Kasumi-1 (cell line): ENCODE measurements at regions not wholly inside any gene's neighbourhood (a gene's known extent, or its start where the extent isn't known, plus 50 kb on each side); places are given as distances from the start of the nearest gene placed in this dataset.

Experiments used
- DNase-seq, 2 experiments: peaks; one replicate each; lab custom pipeline; 2025; lab: John Stamatoyannopoulos, UW

DNA sequence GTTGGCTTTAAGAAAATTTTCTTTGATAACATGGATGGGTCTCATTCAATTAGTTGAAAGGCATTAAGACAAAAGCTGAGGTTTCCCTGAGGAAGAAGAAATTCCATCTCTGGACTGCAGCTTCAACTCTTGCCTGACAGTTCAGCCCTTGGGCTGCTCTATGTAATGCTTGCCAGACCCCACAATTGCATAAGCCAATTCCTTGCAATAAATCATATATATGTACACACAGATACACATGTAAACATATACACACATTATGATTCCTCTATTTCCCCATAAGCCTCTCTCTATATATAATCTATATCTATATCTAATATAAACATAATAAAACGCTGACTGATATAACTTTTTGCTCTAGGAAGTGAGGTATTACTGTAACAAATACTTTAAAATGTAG, 301.5 kb upstream of the PRMT6 start:
- no peak for DNase-seq

DNA sequence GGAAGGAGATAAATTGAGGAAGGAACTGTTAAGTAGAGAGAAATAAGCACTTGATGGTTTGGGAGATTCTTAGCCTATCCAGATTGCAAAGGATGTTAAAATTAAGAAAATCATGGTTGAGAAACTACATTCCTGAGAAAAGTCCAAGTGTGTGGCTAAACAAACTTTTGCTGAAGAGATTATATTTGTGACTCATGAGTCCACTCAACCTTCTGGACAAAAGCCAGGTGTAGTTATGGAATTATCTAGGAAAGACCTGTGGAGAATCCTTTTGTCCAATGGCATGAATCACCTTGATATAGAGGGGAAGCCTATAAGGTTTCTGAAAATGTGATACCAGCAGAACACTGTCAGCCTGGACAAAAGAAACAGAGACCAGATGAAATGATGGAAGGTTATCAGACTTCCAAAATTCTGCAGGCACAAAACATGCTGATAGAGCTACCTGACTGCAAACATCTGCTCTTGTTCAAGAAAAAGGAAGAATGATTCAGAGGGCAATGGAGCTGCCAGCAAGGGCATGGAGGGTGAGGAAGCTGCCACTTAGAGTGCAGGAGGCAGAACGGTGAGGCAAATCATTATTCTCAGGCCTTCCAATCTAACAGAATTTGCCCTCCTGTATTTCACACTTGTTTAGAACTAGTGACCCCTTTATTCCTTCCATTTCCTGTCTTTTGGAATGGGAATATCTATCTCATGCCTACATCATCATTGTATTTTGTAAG, 300.6 kb upstream of the PRMT6 start:
- no peak for DNase-seq

- no peak for DNase-seq
Measured at GRCh38 chr1:106756752-106757151, 299.7 kb upstream of the PRMT6 start.

- no peak for DNase-seq
Measured at GRCh38 chr1:106768077-106768476, 288.4 kb upstream of the PRMT6 start.

GRCh38 chr1:106768501-106768900, 288.0 kb upstream of the PRMT6 start:
- no peak for DNase-seq

DNA sequence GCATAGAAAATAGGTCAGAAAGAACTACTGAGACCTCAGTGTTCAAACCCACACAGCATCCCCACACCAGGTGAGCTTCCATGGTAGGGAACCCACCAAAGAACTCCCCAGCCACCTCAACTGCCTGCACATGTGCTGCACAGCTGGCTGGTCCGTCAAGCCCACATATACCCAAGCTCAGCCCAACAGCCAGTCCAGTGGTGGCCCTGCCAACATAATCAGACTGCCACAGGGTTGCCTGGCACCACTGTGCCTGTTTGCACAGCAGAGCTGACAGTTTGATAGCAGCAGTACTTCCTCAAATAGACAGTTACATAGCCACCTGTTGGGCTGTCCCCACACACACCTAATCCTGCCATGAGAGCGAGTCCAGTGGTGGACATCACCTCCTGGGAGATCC, 283.3 kb upstream of the PRMT6 start:
- DNase-seq, result no peak

DNA sequence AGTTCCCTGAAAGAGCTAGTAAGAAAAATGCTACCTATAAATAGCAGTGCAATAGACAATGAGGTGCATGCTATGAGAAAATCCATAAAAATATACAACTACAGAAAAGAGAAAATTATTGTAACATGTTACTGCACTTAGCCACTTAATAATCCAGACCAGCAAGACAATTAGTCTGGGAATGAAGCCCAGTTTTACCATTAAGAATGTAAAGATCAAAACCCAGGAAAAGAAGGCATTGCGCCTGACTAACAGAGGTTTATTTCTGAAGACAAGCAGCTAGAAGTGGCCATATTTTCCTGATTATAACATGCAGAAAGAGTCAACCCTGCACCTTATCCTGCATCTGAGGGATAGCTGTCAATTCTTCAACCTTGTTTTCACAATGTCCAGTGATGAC, 276.4 kb upstream of the PRMT6 start:
- no peak for DNase-seq

DNA sequence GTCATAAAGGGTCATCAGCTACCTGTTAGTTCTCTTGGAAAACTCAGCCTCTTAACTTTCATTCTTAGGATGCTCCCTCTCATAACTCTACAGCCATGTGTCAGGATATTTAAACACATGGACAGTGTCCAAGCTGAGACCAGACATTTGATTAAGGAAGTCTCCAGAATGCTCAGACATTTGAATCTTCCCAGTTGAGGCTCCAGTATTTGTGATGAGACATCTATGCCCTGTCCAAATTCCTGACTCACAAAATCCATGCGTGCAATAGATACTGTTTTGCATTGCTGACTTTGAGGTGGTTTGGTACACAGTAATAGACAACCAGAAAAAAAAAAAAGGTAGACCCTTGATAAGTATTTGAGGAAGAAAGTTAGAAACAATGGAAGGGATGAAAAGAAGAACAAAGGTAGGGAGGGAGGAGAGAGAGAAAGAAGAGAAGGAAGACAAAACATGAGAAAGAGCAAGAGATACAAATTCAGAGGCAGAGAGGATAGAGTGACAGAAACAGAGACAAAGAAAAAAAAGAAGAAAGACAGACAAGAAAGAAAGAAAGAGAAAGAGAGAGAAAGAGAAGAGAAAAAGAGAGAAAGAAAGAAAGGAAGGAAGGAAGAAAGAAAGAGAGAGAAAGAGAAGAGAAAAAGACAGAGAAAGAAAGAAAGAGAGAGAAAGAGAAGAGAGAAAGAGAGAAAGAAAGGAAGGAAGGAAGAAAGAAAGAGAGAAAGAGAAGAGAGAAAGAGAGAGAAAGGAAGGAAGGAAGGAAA, 275.5 kb upstream of the PRMT6 start:
- no peak for DNase-seq

GRCh38 chr1:106785176-106785575, 271.3 kb upstream of the PRMT6 start:
- DNase-seq, result no peak

DNA sequence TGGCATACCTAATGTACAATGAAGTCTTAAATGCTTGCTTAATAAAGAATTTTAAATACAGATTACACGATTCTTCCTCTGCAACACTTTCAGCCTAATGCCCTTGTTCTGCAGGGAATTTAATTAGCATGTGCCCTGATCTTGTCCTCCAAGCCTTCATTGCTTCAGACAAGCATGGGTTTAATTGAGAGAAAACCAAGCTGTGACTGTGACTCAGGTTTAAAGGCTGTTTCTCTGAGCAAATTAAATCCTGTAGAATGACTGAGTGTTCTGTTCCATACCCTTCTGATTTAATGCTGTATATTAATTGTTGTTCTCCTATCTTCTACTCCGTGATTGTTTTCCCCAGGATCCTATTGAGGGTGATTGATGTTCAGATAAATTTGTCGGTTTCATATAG, 269.0 kb upstream of the PRMT6 start:
- no peak for DNase-seq

DNA sequence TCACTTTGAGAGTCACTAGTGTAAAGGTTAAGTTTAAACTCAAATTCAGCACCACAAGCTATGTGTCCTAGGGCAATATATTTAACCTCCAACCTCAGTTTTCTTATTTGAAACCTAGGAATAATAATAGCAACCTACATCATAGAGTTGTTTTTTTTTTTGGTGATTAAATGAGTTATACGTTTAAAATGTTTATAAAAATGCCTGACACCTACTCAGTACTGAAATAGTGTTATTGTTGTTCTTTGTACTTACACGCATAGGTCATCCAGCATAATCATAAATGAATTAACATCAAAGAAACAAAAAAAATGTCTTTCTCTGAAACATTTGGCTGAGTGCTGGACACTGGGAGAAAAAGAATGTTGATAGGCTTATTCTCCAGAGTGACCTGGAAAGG, 266.8 kb upstream of the PRMT6 start:
- no peak for DNase-seq

GRCh38 chr1:106791041-106791440, 265.4 kb upstream of the PRMT6 start:
- DNase-seq, result no peak

DNA sequence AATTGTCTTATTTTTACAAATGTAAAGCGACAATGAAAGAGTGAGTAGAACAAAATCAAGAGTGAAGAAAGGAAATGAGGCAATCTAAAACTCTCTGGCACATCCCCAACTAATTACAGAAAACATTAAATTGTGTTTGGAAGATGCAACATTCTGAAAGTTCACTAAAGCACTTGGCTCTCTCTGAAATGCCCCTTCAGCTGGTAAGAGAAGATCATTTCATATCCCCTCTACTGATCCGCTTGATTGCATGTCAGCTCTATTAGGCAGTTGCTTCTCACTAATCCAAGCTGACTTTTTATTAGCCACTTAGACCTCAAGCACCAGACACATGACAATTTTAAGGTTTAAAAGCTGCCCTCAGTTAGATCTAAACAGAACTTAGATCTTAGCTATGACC, 262.8 kb upstream of the PRMT6 start:
- DNase-seq, result no peak

- no peak for DNase-seq
Measured at GRCh38 chr1:106798991-106799390, 257.5 kb upstream of the PRMT6 start.

DNA sequence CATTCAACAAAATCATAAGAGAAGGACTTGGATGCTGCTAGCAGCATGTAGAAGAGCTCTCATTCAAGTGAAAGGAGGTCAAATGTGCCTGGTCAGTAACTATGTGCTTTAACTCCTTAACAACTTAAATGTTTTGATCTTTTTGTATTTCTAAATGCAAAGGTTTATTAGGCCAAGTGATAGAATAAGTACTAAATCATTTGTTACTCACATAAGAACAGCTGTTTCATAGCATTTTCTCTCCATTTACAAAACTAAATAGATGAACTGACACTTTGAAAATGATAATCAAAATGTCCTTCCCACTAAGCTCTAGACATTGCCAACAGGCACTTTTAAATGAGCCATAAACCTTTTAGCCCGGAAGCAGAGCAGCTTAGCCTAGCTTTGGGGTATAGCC, 254.3 kb upstream of the PRMT6 start:
- DNase-seq, result no peak

DNA sequence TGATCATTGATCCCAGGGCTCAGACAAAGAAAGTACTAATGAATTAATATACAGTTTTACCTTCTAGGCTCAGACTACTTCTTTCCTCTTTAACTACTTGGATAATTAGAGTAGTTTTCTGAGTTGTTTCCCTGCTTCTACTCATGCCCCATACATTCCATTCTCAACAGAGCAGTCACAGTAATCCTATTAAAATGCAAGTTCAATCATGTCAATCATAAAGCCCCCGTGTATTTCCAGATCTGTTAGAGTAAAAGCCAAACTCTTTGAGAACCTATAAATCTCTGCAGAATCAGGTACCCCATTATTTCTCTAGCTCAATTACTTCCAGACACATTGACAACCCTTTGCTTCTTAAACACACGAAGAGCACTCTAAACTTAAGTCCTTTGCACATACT, 242.1 kb upstream of the PRMT6 start:
- no peak for DNase-seq

GRCh38 chr1:106817575-106817974, 238.9 kb upstream of the PRMT6 start:
- no peak for DNase-seq

DNA sequence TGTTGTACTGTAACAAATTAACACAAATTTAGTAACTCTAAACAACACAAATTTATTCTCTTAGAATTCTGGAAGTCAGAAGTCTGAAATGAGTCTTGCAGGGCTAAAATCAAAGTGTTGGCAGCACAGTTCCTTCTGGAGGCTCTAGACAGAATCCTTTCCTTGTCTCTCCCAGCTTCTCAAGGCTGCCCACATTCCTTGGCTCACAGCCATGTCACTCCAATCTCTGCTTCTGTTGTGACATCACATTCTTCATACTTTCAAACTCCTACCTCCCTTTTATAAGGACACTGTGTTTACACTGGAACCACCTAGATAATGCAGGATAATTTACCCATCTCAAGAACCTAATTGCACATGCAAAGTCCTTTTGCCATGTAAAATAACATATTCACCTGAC, 225.0 kb upstream of the PRMT6 start:
- no peak for DNase-seq

DNA sequence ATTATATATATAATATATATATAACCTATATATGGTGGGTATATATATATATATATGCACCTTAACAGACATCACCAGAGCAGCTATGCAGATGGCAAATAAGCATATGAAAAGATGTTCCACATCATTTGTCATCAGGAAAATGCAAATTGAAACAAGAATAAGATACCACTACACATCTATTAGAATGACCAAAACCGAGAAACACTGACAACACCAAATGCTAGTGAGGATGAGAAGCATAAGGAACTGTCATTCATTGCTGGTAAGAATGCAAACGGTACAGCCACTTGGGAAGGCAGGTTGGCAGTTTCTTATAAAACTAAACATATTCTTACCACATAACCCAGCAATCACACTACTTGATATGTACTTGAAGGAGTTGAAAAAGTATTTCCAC, 219.8 kb upstream of the PRMT6 start:
- DNase-seq, result no peak

GRCh38 chr1:106843518-106843917, 213.0 kb upstream of the PRMT6 start:
- no peak for DNase-seq

DNA sequence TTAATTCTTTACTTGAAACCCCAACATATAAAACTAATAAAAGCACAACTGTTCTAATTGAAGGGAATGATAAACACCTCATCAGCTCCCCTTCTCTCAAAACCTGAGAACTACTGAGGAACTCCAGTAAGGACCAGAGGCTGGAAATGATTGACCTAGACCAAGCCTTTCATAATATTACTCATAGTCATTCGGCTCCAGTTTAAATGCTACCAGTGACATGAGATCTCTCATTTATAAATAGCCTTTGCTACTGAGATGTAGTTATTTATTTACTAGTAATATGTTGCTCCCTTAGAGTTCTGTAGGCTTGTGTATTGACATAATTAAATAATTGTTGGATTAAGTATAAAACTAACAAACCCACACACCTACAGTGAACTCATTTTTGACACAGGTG, 209.8 kb upstream of the PRMT6 start:
- DNase-seq, result no peak

- DNase-seq, result no peak
Measured at GRCh38 chr1:106861110-106861509, 195.4 kb upstream of the PRMT6 start.

DNA sequence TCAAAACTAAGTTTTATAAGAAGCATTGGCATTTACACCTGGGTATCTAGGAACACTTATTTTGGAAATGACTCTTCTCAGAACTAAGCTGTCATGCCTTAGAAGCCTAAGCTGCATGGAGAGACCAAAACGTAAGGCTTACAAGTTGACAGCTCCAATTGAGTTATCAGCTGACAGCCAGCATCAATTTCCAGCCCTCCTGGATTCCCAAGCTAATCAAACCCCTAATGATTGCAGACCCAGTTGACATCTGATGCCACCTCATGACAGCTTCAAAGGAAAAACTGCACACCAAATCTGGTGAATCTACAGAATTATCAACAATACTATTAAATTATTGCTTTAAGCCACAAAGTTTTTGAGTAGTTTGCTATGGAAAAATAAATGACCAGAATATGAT, 187.6 kb upstream of the PRMT6 start:
- DNase-seq, result no peak

DNA sequence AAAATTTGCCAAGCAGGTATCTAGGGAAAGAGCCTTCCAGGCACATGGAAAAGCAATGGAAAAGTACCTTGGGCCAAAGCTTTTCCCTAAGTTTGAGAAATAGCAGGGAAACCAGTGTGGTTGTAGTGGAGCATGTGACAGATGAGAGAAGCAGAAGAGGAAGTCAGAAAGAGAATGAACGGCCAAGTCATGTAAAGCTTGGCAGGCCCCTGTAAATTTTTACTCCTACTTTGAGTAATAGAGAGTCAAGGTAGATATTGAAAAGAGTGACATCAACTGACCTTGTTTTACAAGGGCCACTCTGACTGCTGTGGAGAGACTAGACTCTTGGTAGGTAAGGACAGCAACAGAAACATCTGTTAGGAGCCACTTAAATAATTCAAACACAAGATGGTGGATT, 180.9 kb upstream of the PRMT6 start:
- DNase-seq, result peak; percentile 44 to 45
